Brain pericyte (primary cell): ENCODE measurements at regions not wholly inside any gene's neighbourhood (a gene's known extent, or its start where the extent isn't known, plus 50 kb on each side); places are given as distances from the start of the nearest gene placed in this dataset.
A peak's percentile ranks its signal among the peaks of the same experiment; 100 is the strongest.

Source experiments
- DNase-seq: peaks from one replicate; pipeline ENCODE4 v3.0.0-alpha.2; 2012; ENCODE audit warnings: low read depth, low spot score

- no peak for DNase-seq
Observed at GRCh38 chr17:63335831-63336230, 110.3 kb downstream of the CYB561 start.

- no peak for DNase-seq
Observed at GRCh38 chr17:63337579-63337978, 108.5 kb downstream of the CYB561 start.

- no peak for DNase-seq
Observed at GRCh38 chr17:63338272-63338671, 107.8 kb downstream of the CYB561 start.

GRCh38 chr17:63341276-63341675 is 104.8 kb downstream of the CYB561 start:
- no peak for DNase-seq

GRCh38 chr17:63344383-63344782 is 101.7 kb downstream of the CYB561 start:
- no peak for DNase-seq

GRCh38 chr17:63345611-63346010 is 100.5 kb downstream of the CYB561 start:
- no peak for DNase-seq

GRCh38 chr17:63347475-63347874 is 98.6 kb downstream of the CYB561 start:
- DNase-seq, result no peak

GRCh38 chr17:63349478-63350000 is 96.6 kb downstream of the CYB561 start:
- DNase-seq, result no peak

- no peak for DNase-seq
Observed at GRCh38 chr17:63350364-63350763, 95.7 kb downstream of the CYB561 start.

- DNase-seq, result no peak
Observed at GRCh38 chr17:63354256-63354655, 91.8 kb downstream of the CYB561 start.

- DNase-seq, result peak; percentile 84
Observed at GRCh38 chr17:63356337-63356757, 89.8 kb downstream of the CYB561 start.

GRCh38 chr17:63358111-63358839 is 87.8 kb downstream of the CYB561 start:
- peak; percentile 69 for DNase-seq

GRCh38 chr17:63358956-63359355 is 87.2 kb downstream of the CYB561 start:
- DNase-seq, result no peak

GRCh38 chr17:63361182-63361581 is 84.9 kb downstream of the CYB561 start:
- no peak for DNase-seq

GRCh38 chr17:63362115-63362514 is 84.0 kb downstream of the CYB561 start:
- no peak for DNase-seq

- DNase-seq, result no peak
Observed at GRCh38 chr17:63364387-63364786, 81.7 kb downstream of the CYB561 start.

- no peak for DNase-seq
Observed at GRCh38 chr17:63364944-63365343, 81.2 kb downstream of the CYB561 start.

- no peak for DNase-seq
Observed at GRCh38 chr17:63365366-63366240, 80.5 kb downstream of the CYB561 start.

GRCh38 chr17:63366241-63366566 is 79.9 kb downstream of the CYB561 start:
- DNase-seq, result no peak

GRCh38 chr17:63369233-63369632 is 76.9 kb downstream of the CYB561 start:
- no peak for DNase-seq

- DNase-seq, result no peak
Observed at GRCh38 chr17:63370696-63371095, 75.4 kb downstream of the CYB561 start.

- DNase-seq, result no peak
Observed at GRCh38 chr17:63376949-63377348, 69.2 kb downstream of the CYB561 start.
